ENCODE measurements at regions not wholly inside any gene's neighbourhood (a gene's known extent, or its start where the extent isn't known, plus 50 kb on each side); places are given as distances from the start of the nearest gene placed in this dataset.
A peak's percentile ranks its signal among the peaks of the same experiment; 100 is the strongest.

GRCh38 chrX:131704136-131704695, 160.3 kb downstream of the OR13H1 start:
- DNase-seq: peak; percentile 71

- no peak for DNase-seq
Measured at GRCh38 chrX:131709553-131709952, 165.7 kb downstream of the OR13H1 start.

DNA sequence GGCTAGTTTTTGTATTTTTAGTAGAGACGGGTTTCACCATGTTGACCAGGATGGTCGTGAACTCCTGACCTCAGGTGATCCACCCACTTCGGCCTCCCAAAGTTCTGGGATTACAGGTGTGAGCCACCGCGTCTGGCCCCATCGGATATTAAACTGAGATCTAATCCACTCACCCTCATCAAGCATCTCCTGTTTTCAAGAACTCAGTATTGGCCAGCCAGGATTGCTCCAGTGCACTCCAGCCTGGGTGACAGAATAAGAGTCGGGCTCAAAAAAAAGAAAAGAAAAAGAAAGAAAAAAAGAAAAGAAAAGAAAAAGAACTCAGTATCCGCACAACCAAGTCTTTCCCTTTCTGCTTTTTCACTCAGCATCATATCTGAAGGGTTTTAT, 167.6 kb downstream of the OR13H1 start:
- no peak for DNase-seq

- DNase-seq: no peak
Measured at GRCh38 chrX:131723646-131724045, 179.8 kb downstream of the OR13H1 start.

DNA sequence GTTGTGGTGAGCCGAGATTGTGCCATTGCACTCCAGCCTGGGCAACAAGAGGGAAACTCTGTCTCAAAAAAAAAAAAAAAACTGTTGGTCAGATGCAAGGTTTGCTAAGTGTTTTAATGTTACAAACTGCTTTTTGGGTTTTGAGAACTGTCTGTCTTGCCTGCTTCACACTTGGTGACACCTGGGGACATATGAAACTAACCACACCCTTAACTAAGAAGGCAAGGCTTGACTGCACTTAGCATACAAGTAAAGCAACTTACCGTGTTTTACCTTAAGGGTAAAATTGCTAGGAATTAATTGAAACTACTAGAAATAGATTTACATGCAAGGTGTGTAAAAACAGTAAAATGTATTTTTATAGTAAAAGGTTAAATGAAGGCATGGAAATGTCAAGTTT, 180.4 kb downstream of the OR13H1 start:
- no peak for DNase-seq

GRCh38 chrX:131725001-131725654, 181.3 kb downstream of the OR13H1 start:
- DNase-seq: no peak

DNA sequence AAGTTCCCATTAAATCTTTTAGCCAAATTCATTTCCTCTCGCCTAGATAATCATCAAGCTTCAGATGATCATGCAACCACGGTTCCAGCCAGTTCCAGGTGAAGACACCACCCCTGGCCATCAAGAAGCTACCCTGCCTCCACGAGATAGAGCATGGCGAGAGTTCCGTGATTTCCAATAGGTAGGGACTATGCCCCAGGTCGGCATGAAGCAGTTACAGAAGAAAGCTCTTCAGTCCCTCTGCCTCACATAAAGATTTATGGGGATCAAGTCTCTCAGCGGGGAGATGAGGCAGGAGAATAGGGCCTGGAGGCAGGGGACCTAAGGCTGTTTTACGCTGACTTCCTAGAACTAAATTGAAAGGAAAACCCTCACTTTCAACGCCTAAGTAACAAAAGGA, 183.9 kb downstream of the OR13H1 start:
- DNase-seq: no peak

DNA sequence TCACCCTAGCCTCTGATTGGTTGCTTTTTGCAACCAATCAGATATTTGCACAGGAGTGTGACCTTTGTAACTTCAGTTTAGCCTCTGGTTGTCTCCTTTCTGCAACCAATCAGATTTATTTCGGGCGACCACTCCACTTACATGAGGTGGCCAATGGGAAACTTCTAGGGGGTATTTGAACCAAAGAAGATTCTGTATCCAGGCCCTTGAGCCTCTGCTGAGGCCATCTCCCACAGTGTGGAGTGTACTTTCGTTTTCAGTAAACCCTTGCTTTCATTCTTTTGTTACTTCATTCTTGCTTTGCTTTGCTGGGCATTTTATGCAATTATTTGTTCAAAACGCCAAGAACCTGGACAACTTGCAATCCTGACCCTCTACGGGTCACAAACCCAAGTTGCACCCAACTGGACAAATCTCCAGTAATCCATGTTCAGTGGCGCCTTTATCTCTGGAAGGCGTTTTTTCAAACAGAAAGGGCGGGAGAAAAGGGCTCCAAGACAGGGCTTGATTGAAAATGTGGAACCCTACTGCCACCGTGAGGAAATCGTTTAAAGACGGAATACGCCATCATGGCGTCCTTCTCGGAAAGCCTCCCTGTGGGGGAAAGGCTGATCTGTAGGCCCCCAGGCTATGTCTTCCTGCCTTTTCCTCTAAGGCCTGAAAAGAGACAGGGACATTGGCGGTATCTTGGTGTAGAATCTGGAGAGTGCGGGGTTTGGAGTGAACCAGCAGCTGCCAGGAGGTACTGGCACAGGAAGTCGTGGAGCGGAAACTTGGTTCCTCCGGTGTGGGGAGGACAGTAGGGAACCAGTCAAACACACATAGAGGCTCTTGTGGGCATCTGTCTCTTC, 184.6 kb downstream of the OR13H1 start:
- DNase-seq: peak; percentile 71

- DNase-seq: peak; percentile 82
Measured at GRCh38 chrX:131729295-131729694, 185.4 kb downstream of the OR13H1 start.

GRCh38 chrX:131734621-131735020, 190.7 kb downstream of the OR13H1 start:
- no peak for DNase-seq

DNA sequence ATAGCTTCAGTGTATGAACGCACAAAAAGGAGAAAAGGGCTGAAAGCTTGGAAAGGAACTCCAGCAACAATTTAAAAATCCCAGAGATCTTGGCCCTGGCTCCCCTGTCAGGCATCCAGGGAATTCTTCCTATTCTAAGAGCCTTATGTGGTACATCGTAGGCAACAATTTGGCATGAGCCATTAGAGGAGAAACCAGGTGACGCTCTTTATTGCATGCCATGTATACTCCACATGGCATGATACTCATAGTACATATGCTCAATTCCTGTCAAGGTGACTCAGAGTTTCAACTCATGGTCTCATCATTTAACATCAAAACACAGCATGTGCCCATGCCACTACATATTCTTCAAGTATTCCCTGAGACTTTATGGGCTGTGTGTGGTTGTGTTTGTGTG, 191.3 kb downstream of the OR13H1 start:
- DNase-seq: no peak

- DNase-seq: no peak
Measured at GRCh38 chrX:131739823-131740222, 195.9 kb downstream of the OR13H1 start.

- no peak for DNase-seq
Measured at GRCh38 chrX:131741103-131741581, 197.3 kb downstream of the OR13H1 start.

GRCh38 chrX:131745942-131746489, 202.1 kb downstream of the OR13H1 start:
- no peak for DNase-seq

GRCh38 chrX:131746491-131746968, 202.7 kb downstream of the OR13H1 start:
- DNase-seq: peak; percentile 74

DNA sequence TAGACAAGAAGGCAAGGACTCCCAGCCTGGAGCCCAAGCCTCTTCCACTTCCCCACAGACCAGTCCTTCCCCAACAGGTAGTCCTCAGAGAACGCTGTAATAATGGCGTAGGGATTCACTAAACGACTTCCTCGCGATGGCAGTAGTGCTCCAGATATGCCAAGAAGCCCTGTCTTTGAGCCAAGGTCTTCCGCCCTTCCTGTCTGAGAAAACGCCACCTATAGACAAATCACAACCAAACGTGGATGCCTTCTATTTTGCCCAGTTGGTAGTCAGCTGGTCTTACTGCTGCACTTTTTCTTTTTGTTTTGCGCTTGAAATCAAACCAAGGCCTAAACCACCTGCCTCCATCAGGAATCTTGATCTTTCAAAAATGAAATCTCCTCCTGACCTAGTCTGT, 203.3 kb downstream of the OR13H1 start:
- DNase-seq: peak; percentile 71

- peak; percentile 81 for DNase-seq
Measured at GRCh38 chrX:131752493-131753198, 208.8 kb downstream of the OR13H1 start.

- peak; percentile 72 for DNase-seq
Measured at GRCh38 chrX:131762802-131763234, 218.9 kb downstream of the OR13H1 start.

- peak; percentile 79 for DNase-seq
Measured at GRCh38 chrX:131763674-131764073, 219.8 kb downstream of the OR13H1 start.

- no peak for DNase-seq
Measured at GRCh38 chrX:131764216-131764615, 220.3 kb downstream of the OR13H1 start.

DNA sequence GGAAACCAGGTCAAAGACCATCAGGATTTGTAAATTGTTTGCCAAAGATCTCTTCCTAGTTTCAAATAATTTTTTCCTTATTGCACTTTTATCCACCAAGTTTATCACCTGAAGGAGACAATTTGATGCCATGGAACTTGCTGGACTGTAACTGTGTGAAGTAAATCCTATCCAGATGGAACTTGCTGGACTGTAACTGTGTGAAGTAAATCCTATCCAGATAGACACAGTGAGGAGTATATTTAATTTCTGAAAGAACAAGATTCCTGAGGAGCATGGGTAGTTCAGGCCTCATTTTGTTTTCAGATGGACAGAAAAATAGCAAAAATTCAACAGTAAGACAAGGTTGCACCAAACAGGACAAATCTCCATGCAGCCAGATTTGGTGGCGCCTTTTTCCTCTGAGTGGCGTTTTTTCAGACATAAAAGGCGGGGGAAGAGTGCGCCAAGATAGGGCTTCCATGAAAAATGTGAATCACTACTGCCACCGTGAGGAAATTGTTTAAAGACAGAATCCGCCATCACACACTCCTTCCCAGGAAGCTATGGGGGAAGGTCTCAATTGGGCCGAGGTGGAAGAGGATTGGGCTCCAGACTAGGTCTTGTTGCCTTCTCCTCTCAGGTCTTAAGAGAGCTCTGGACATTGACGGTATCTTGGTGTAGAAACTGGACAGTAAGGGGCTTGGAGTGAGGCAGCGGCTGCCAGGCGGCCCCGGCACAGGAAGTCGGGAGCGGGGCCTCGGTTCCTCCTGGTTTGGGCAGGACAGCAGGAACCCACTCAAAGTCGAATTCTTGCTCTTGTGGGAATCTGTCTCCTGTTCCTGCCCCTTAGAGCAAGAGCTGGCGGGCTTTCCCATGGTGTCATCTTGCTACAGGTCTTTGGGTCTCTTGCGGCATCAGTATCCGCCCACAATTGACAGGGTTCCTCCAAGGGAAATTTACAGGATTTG, 234.7 kb downstream of the OR13H1 start:
- DNase-seq: peak; percentile 62

DNA sequence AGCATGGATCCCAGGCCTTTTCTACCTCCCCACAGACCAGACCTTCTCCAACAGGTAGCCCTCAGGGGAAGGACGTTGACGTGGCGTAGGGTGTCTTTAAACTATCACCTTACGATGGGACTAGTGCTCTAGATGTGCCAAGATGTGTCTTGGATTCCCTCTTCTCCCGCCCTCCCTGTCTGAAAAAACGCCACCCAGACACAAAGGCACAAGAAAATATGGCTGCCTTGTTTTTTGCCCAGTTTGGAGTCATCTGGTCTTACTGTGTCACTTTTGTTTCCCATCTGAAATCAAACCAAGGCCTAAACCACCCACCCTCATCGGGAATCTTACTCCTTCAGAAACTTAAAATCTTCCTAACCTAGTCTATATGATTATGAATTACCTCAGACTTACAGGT, 235.4 kb downstream of the OR13H1 start:
- no peak for DNase-seq
